ENCODE measurements at regions not wholly inside any gene's neighbourhood (a gene's known extent, or its start where the extent isn't known, plus 50 kb on each side); places are given as distances from the start of the nearest gene placed in this dataset.
A peak's percentile ranks its signal among the peaks of the same experiment; 100 is the strongest.

GRCh38 chrX:118189000-118189399, 72.4 kb upstream of the KLHL13 start:
- H3K4me3 ChIP-seq (ENCODE audit: insufficient read depth, low read depth, low read length) = no peak overlapping the region
- no peaks in the 10 kb centered on the region for H3K36me3 Mint-ChIP-seq (ENCODE audit: low read depth, unreplicated experiment)
- H3K4me1 ChIP-seq (ENCODE audit: insufficient read depth, low read length) = no peaks in the 10 kb centered on the region
- no peak overlapping the region for H3K4me2 ChIP-seq (ENCODE audit: low read length)
- H3K27ac ChIP-seq (ENCODE audit: low read depth, low read length) = no peak overlapping the region
- no peaks in the 10 kb centered on the region for H3K79me2 ChIP-seq (ENCODE audit: insufficient read depth, low read length)
- no peak for TF ChIP-seq EZH2 (IDR thresholded peaks at IDR 0.05; ENCODE audit: insufficient read depth, low read length)
- TF ChIP-seq, protein P1, sequence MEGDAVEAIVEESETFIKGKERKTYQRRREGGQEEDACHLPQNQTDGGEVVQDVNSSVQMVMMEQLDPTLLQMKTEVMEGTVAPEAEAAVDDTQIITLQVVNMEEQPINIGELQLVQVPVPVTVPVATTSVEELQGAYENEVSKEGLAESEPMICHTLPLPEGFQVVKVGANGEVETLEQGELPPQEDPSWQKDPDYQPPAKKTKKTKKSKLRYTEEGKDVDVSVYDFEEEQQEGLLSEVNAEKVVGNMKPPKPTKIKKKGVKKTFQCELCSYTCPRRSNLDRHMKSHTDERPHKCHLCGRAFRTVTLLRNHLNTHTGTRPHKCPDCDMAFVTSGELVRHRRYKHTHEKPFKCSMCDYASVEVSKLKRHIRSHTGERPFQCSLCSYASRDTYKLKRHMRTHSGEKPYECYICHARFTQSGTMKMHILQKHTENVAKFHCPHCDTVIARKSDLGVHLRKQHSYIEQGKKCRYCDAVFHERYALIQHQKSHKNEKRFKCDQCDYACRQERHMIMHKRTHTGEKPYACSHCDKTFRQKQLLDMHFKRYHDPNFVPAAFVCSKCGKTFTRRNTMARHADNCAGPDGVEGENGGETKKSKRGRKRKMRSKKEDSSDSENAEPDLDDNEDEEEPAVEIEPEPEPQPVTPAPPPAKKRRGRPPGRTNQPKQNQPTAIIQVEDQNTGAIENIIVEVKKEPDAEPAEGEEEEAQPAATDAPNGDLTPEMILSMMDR (IDR thresholded peaks at IDR 0.05; ENCODE audit: insufficient read depth, low read depth, low read length) = no peak
- H3K27me3 ChIP-seq (ENCODE audit: insufficient read depth, low read length) = no peaks in the 10 kb centered on the region
- no peak overlapping the region for H3K4me3 Mint-ChIP-seq (ENCODE audit: unreplicated experiment)
- FAIRE-seq (peak; percentile 86), DNase-seq (ENCODE audit: low read depth) (no peak)
- H2AFZ ChIP-seq (ENCODE audit: low read depth, low read length) = no peak overlapping the region
- H3K9ac ChIP-seq (ENCODE audit: low read length) = no peak overlapping the region
- H3K9me3 Mint-ChIP-seq (ENCODE audit: unreplicated experiment) = no peaks in the 10 kb centered on the region
- H3K27ac Mint-ChIP-seq (ENCODE audit: unreplicated experiment) = no peak overlapping the region
- no peaks in the 10 kb centered on the region for H3K27me3 Mint-ChIP-seq (ENCODE audit: low read depth, unreplicated experiment)
- no peaks in the 10 kb centered on the region for H3K9me3 ChIP-seq (ENCODE audit: insufficient read depth, low read depth, low read length)
- H3K4me1 Mint-ChIP-seq (ENCODE audit: low read depth, unreplicated experiment) = no peaks in the 10 kb centered on the region
- H4K20me1 ChIP-seq (ENCODE audit: insufficient read depth, low read length) = no peaks in the 10 kb centered on the region
- H3K36me3 ChIP-seq (ENCODE audit: insufficient read depth, low read length) = no peaks in the 10 kb centered on the region

DNA sequence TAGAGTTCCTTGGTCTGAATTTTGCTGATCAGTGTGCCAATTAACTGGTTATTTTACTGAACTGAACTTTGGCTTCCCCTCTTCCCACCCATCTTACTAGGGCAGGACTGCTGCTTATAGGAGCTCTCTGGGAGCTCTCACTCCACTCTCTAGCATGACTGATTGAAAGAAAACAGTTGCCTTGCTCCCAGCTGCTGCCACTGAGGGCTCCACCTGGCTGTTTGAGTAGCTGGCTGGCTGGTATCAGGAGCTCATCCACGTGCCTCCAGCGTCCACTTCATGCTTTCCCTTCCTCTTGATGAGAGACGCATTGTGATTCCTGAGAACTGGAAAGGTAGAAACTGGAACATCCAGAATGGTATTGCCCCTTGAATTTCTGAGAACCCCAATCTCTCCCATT, 73.0 kb upstream of the KLHL13 start:
- FAIRE-seq = no peak

GRCh38 chrX:118197730-118198129, 81.1 kb upstream of the KLHL13 start:
- no peaks in the 10 kb centered on the region for H3K79me2 ChIP-seq (ENCODE audit: insufficient read depth, low read length)
- no peak overlapping the region for H3K4me2 ChIP-seq (ENCODE audit: low read length)
- DNase-seq (ENCODE audit: low read depth) = no peak
- no peak for TF ChIP-seq EZH2 (IDR thresholded peaks at IDR 0.05; ENCODE audit: insufficient read depth, low read length)
- TF ChIP-seq, protein P1 (IDR thresholded peaks at IDR 0.05; ENCODE audit: insufficient read depth, low read depth, low read length) = no peak
- no peak overlapping the region for H3K27ac Mint-ChIP-seq (ENCODE audit: unreplicated experiment)
- H2AFZ ChIP-seq (ENCODE audit: low read depth, low read length) = no peak overlapping the region
- no peaks in the 10 kb centered on the region for H3K36me3 Mint-ChIP-seq (ENCODE audit: low read depth, unreplicated experiment)
- no peak overlapping the region for H3K27ac ChIP-seq (ENCODE audit: low read depth, low read length)
- FAIRE-seq = peak; percentile 71
- no peak overlapping the region for H3K4me3 Mint-ChIP-seq (ENCODE audit: unreplicated experiment)
- H3K27me3 ChIP-seq (ENCODE audit: insufficient read depth, low read length) = no peaks in the 10 kb centered on the region
- H3K4me1 ChIP-seq (ENCODE audit: insufficient read depth, low read length) = no peaks in the 10 kb centered on the region
- no peaks in the 10 kb centered on the region for H3K4me1 Mint-ChIP-seq (ENCODE audit: low read depth, unreplicated experiment)
- no peak overlapping the region for H3K9ac ChIP-seq (ENCODE audit: low read length)
- no peaks in the 10 kb centered on the region for H3K9me3 ChIP-seq (ENCODE audit: insufficient read depth, low read depth, low read length)
- no peaks in the 10 kb centered on the region for H3K27me3 Mint-ChIP-seq (ENCODE audit: low read depth, unreplicated experiment)
- H3K4me3 ChIP-seq (ENCODE audit: insufficient read depth, low read depth, low read length) = no peak overlapping the region
- no peaks in the 10 kb centered on the region for H3K36me3 ChIP-seq (ENCODE audit: insufficient read depth, low read length)
- no peaks in the 10 kb centered on the region for H3K9me3 Mint-ChIP-seq (ENCODE audit: unreplicated experiment)
- no peaks in the 10 kb centered on the region for H4K20me1 ChIP-seq (ENCODE audit: insufficient read depth, low read length)

More for the DNA sequence above, 73.0 kb upstream of the KLHL13 start:
- Histone ChIP-seq H3K27ac (ENCODE audit: low read depth, low read length) (no peak overlapping the region), H4K20me1 (ENCODE audit: insufficient read depth, low read length) (no peaks in the 10 kb centered on the region), H3K9me3 (ENCODE audit: insufficient read depth, low read depth, low read length) (no peaks in the 10 kb centered on the region), H3K4me1 (ENCODE audit: insufficient read depth, low read length) (no peaks in the 10 kb centered on the region), H3K36me3 (ENCODE audit: insufficient read depth, low read length) (no peaks in the 10 kb centered on the region), H3K79me2 (ENCODE audit: insufficient read depth, low read length) (no peaks in the 10 kb centered on the region), H3K4me2 (ENCODE audit: low read length) (no peak overlapping the region), H3K9ac (ENCODE audit: low read length) (no peak overlapping the region), H3K27me3 (ENCODE audit: insufficient read depth, low read length) (no peaks in the 10 kb centered on the region), H3K4me3 (ENCODE audit: insufficient read depth, low read depth, low read length) (no peak overlapping the region), H2AFZ (ENCODE audit: low read depth, low read length) (no peak overlapping the region)
- Mint-ChIP-seq H3K9me3 (ENCODE audit: unreplicated experiment) (no peaks in the 10 kb centered on the region), H3K27ac (ENCODE audit: unreplicated experiment) (no peak overlapping the region), H3K27me3 (ENCODE audit: low read depth, unreplicated experiment) (no peaks in the 10 kb centered on the region), H3K4me3 (ENCODE audit: unreplicated experiment) (no peak overlapping the region), H3K4me1 (ENCODE audit: low read depth, unreplicated experiment) (no peaks in the 10 kb centered on the region), H3K36me3 (ENCODE audit: low read depth, unreplicated experiment) (no peaks in the 10 kb centered on the region)
- TF ChIP-seq EZH2 (IDR thresholded peaks at IDR 0.05; ENCODE audit: insufficient read depth, low read length) = no peak
- TF ChIP-seq, protein P1 (IDR thresholded peaks at IDR 0.05; ENCODE audit: insufficient read depth, low read depth, low read length) = no peak
- no peak for DNase-seq (ENCODE audit: low read depth)
